Mesothelial cell of epicardium (in vitro differentiated cells): ENCODE measurements at regions not wholly inside any gene's neighbourhood (a gene's known extent, or its start where the extent isn't known, plus 50 kb on each side); places are given as distances from the start of the nearest gene placed in this dataset.

Experiments
- DNase-seq, 2 experiments: peaks; one replicate each; pipeline ENCODE4 v3.0.0; 2021; ENCODE audit warnings: low spot score in 2 of 2; ENCODE audit not compliant: unreplicated experiment in 2 of 2
- H3K27ac Mint-ChIP-seq: 2 replicates; pipeline ENCODE4 v1.8.0; 2021; ENCODE audit warnings: mixed read lengths
- H3K27me3 Mint-ChIP-seq: 2 replicates; pipeline ENCODE4 v1.8.0; 2021; ENCODE audit warnings: low read depth, mixed read lengths
- H3K36me3 Mint-ChIP-seq: 2 replicates; pipeline ENCODE4 v1.8.0; 2021; ENCODE audit warnings: mixed read lengths
- H3K4me1 Mint-ChIP-seq: 2 replicates; pipeline ENCODE4 v1.8.0; 2021; ENCODE audit warnings: mixed read lengths
- H3K4me3 Mint-ChIP-seq: 2 replicates; pipeline ENCODE4 v1.8.0; 2021; ENCODE audit warnings: mild to moderate bottlenecking, moderate library complexity, mixed read lengths
- H3K9me3 Mint-ChIP-seq: 2 replicates; pipeline ENCODE4 v1.8.0; 2021; ENCODE audit warnings: mixed read lengths
- CTCF ChIP-seq: fragments of 200-600 bp; sonication (generic); IDR thresholded peaks from one replicate; pipeline ENCODE4 v1.5.0; 2021; ENCODE audit warnings: antibody characterized with exemption; ENCODE audit not compliant: unreplicated experiment

DNA sequence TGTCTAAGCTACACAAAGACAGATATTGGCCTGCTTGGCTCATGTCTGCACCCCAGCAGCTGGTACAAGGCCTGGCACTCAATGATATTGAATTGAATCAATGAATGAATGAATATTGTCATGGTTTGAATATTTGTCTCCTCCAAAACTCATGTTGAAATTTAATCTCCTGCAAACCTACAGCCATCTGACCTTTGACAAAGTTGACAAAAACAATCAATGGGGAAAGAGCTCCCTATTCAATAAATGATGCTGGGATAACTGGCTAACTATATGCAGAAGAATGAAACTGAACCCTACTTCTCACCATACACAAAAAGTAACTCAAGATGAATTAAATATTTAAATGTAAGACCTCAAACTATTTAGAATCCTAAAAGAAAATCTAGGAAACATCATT lies 144.7 kb downstream of the CYP26A1 start:
- Mint-ChIP-seq H3K27ac (no peak overlapping the region), H3K9me3 (peaks cover 7% of the 10 kb centered on the region), H3K27me3 (no peaks in the 10 kb centered on the region), H3K4me3 (no peak overlapping the region), H3K36me3 (no peaks in the 10 kb centered on the region), H3K4me1 (peaks cover 10% of the 10 kb centered on the region)
- TF ChIP-seq CTCF, result no peak
- no peak for DNase-seq

- Mint-ChIP-seq H3K9me3 (peaks cover 9% of the 10 kb centered on the region), H3K36me3 (no peaks in the 10 kb centered on the region), H3K4me1 (peaks cover 10% of the 10 kb centered on the region), H3K27ac (no peak overlapping the region), H3K27me3 (no peaks in the 10 kb centered on the region), H3K4me3 (no peak overlapping the region)
- DNase-seq, result no peak
- no peak for TF ChIP-seq CTCF
Observed at GRCh38 chr10:93219347-93219746, 145.7 kb downstream of the CYP26A1 start.

DNA sequence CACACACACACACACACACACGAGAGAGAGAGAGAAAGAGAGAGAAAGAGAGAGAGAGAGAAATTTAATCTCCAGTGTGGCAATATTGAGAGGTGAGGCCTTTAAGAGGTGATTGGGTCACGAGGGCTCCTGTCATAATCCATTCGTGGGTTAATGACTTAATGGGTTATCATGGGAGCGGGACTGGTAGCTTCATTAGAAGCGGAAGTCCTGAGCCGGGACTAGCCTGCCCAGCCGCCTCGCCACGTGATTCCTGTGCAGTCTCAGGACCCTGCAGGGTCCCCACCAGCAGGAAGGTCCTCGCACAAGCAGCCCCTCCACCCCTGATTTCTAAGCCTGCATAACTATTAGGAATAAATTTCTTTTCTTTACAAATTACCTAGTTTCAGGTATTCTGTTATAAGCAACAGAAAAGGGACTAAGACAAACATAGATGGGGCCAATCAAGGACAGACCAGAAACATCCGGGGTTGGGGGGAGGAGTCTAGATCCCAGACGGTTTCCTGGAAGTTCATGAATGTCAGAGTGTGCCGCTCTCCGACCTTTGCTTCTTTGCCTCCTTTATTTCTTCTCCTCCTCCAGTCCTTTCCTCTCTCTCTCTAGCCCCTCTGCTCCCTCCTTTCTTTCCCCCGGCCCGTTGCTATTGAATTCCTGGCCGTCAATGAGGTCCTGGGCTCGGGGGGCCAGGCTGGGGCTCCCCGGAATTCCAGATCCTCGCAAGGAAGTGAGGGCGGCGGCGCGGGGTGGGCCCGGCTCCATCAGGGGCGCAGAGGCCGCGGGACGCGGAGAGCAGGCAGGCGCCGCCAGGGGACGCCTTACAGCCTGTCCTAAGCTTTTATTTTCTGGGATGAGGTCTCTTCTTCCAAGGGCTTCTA lies 146.8 kb downstream of the CYP26A1 start:
- peaks cover 11% of the 10 kb centered on the region for H3K4me1 Mint-ChIP-seq
- peaks cover 9% of the 10 kb centered on the region for H3K9me3 Mint-ChIP-seq
- H3K36me3 Mint-ChIP-seq, result no peaks in the 10 kb centered on the region
- no peak overlapping the region for H3K27ac Mint-ChIP-seq
- DNase-seq, result no peak
- H3K27me3 Mint-ChIP-seq, result no peaks in the 10 kb centered on the region
- H3K4me3 Mint-ChIP-seq, result no peak overlapping the region
- TF ChIP-seq CTCF, result no peak

GRCh38 chr10:93221171-93221496 lies 147.4 kb downstream of the CYP26A1 start:
- peaks cover 12% of the 10 kb centered on the region for H3K4me1 Mint-ChIP-seq
- H3K27me3 Mint-ChIP-seq, result no peaks in the 10 kb centered on the region
- H3K27ac Mint-ChIP-seq, result no peak overlapping the region
- H3K4me3 Mint-ChIP-seq, result no peak overlapping the region
- H3K9me3 Mint-ChIP-seq, result peaks cover 9% of the 10 kb centered on the region
- TF ChIP-seq CTCF, result no peak
- H3K36me3 Mint-ChIP-seq, result no peaks in the 10 kb centered on the region
- no peak for DNase-seq

DNA sequence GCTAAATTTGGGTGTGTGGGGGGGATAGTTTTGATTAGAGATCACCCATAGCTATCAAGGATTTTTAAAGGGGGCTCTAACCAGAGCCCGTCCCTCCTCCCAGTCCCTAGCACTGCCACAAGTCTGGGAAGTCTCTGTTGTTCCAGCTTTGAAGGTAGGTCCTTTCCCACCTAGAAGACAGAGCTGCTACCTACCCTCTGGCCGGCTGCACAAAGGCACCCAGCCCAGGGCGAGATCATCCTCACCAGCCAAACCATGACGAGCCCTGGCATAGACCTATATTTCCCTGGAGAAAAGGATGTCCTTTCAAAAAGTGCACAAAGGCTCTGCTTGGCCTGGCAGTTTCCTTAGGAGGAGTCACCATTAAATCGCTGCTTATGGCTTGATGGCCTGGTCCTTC lies 147.8 kb downstream of the CYP26A1 start:
- no peak overlapping the region for H3K27ac Mint-ChIP-seq
- no peak for TF ChIP-seq CTCF
- no peak for DNase-seq
- H3K4me1 Mint-ChIP-seq, result peaks cover 12% of the 10 kb centered on the region
- H3K9me3 Mint-ChIP-seq, result peaks cover 9% of the 10 kb centered on the region
- H3K36me3 Mint-ChIP-seq, result no peaks in the 10 kb centered on the region
- no peak overlapping the region for H3K4me3 Mint-ChIP-seq
- H3K27me3 Mint-ChIP-seq, result no peaks in the 10 kb centered on the region
